ENCODE measurements at regions not wholly inside any gene's neighbourhood (a gene's known extent, or its start where the extent isn't known, plus 50 kb on each side); places are given as distances from the start of the nearest gene placed in this dataset.

GRCh38 chr17:77848257-77848656, 110.2 kb upstream of the TNRC6C start:
- TF ChIP-seq, protein P1, sequence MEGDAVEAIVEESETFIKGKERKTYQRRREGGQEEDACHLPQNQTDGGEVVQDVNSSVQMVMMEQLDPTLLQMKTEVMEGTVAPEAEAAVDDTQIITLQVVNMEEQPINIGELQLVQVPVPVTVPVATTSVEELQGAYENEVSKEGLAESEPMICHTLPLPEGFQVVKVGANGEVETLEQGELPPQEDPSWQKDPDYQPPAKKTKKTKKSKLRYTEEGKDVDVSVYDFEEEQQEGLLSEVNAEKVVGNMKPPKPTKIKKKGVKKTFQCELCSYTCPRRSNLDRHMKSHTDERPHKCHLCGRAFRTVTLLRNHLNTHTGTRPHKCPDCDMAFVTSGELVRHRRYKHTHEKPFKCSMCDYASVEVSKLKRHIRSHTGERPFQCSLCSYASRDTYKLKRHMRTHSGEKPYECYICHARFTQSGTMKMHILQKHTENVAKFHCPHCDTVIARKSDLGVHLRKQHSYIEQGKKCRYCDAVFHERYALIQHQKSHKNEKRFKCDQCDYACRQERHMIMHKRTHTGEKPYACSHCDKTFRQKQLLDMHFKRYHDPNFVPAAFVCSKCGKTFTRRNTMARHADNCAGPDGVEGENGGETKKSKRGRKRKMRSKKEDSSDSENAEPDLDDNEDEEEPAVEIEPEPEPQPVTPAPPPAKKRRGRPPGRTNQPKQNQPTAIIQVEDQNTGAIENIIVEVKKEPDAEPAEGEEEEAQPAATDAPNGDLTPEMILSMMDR (IDR thresholded peaks at IDR 0.05): no peak
- no peak for TF ChIP-seq POLR2AphosphoS5 (IDR thresholded peaks at IDR 0.05)

Measured in upper lobe of left lung (tissue), 4 donors.